ENCODE measurements at regions not wholly inside any gene's neighbourhood (a gene's known extent, or its start where the extent isn't known, plus 50 kb on each side); places are given as distances from the start of the nearest gene placed in this dataset.

DNA sequence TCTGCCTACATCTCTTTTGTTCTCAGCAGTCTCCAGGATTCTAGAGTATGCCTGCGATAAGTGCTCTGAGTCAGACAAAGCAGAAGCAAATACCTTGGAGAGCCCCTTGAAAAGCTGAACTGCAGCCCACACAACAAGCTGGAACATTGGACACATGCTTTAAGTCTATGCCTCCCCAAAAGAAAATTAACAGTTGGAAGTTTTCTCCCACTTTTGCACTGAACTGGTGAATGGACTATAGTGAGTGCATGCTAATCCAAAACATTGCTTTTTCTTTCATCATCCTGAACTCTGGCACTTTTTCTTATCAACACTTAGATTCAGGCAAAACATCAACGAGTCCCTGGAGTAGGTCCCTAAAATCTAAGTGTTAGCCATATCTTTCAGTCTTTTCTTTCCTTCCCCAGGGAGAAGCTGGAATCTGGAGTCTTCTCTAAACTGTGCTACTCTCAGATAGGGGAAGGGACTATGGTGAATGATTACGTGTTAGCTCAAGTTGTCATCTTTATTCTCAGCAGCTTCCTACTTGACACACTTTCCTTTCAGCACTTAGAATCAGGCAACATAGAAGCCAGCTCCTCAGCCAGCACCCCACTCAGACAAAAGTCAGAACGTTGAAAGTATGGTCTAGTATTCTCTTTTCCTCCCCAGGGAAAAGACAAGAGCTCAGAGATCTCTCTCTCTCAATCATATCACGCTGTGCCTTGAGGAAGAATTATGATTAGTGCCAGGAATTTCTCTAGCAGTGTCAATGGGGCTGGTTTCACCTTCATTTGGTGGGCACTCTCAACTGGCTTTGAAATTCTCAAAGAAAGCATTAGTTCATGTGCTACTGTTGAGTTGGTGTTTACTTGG, 811.0 kb upstream of the GJE1 start:
- ATAC-seq = peak in 2 of 4 donors; percentile 9 to 69
- no peak for DNase-seq
- peaks cover 0 to 10% (median 0%) of the 10 kb centered on the region in 12 donors for H3K9me3 ChIP-seq
- WGBS, 4 donors = 34 to 43% (median 38%) methylated on average over 5 of the region's 5 CpGs
- peaks cover 0 to 8% (median 0%) of the 10 kb centered on the region in 12 donors for H3K4me1 ChIP-seq
- no peak overlapping the region for H3K4me3 ChIP-seq
- intact Hi-C loops (cut with DNase I) = no loop called here
- H3K36me3 ChIP-seq = no peaks in the 10 kb centered on the region
- no peaks in the 10 kb centered on the region for H3K27me3 ChIP-seq
- TF ChIP-seq POLR2A (IDR thresholded peaks at IDR 0.05) = no peak
- TF ChIP-seq, protein P1, sequence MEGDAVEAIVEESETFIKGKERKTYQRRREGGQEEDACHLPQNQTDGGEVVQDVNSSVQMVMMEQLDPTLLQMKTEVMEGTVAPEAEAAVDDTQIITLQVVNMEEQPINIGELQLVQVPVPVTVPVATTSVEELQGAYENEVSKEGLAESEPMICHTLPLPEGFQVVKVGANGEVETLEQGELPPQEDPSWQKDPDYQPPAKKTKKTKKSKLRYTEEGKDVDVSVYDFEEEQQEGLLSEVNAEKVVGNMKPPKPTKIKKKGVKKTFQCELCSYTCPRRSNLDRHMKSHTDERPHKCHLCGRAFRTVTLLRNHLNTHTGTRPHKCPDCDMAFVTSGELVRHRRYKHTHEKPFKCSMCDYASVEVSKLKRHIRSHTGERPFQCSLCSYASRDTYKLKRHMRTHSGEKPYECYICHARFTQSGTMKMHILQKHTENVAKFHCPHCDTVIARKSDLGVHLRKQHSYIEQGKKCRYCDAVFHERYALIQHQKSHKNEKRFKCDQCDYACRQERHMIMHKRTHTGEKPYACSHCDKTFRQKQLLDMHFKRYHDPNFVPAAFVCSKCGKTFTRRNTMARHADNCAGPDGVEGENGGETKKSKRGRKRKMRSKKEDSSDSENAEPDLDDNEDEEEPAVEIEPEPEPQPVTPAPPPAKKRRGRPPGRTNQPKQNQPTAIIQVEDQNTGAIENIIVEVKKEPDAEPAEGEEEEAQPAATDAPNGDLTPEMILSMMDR (IDR thresholded peaks at IDR 0.05) = no peak
- no peak overlapping the region for H3K27ac ChIP-seq

GRCh38 chr6:141316236-141316635, 816.5 kb upstream of the GJE1 start:
- no peak overlapping the region for H3K27ac ChIP-seq
- peaks cover 0 to 4% (median 0%) of the 10 kb centered on the region in 12 donors for H3K4me1 ChIP-seq
- ATAC-seq = no peak
- intact Hi-C loops (cut with DNase I) = loop anchor here in 1 of 10 donors (10.0 kb wide), 1 partner anchor 249 kb away; no protein-coding TSS in a partner anchor
- DNase-seq = no peak
- H3K27me3 ChIP-seq = no peaks in the 10 kb centered on the region
- 94 to 98% (median 96%) methylated on average over 5 of the region's 5 CpGs for WGBS, 4 donors
- TF ChIP-seq POLR2A (IDR thresholded peaks at IDR 0.05) = no peak
- TF ChIP-seq, protein P1 (IDR thresholded peaks at IDR 0.05) = no peak
- peaks cover 0 to 10% (median 0%) of the 10 kb centered on the region in 12 donors for H3K9me3 ChIP-seq
- no peak overlapping the region for H3K4me3 ChIP-seq
- H3K36me3 ChIP-seq = no peaks in the 10 kb centered on the region

DNA sequence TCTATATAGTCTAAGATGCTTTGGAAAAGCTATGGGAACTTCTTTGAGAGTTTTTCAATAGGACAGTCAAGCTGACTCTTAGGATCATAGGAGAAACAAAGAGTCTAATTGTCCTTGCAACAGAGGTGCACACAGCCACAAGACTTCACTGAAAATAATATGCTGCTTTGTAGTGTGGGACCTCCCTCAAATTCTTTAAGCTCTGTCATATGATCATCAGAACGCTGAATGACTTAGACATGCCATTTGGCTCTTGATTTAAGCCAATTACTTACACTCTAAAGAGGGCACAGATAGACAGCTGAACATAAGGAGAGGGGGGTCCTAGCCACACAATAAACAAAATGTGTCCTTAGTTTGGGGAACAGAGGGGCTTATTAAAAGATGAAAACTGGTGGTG, 818.7 kb upstream of the GJE1 start:
- DNase-seq (no peak), ATAC-seq (no peak)
- TF ChIP-seq POLR2A (IDR thresholded peaks at IDR 0.05) = no peak
- no peak overlapping the region for H3K27ac ChIP-seq
- intact Hi-C loops (cut with DNase I) = loop anchor here in 2 of 10 donors (5.0 to 10.0 kb wide), 2 partner anchors 248 to 251 kb away; no protein-coding TSS in a partner anchor
- peaks cover 0 to 10% (median 0%) of the 10 kb centered on the region in 12 donors for H3K9me3 ChIP-seq
- H3K27me3 ChIP-seq = no peaks in the 10 kb centered on the region
- H3K4me3 ChIP-seq = no peak overlapping the region
- H3K36me3 ChIP-seq = no peaks in the 10 kb centered on the region
- WGBS, 4 donors = 41 to 84% (median 70%) methylated on average over 1 of the region's 1 CpG
- H3K4me1 ChIP-seq = peaks cover 0 to 4% (median 0%) of the 10 kb centered on the region in 12 donors

- TF ChIP-seq, protein P1 (IDR thresholded peaks at IDR 0.05) = peak in 5 of 12 donors; percentile 10 to 27 (median 19)
- TF ChIP-seq POLR2A (IDR thresholded peaks at IDR 0.05) = no peak
- no peaks in the 10 kb centered on the region for H3K9me3 ChIP-seq
- no peak overlapping the region for H3K27ac ChIP-seq
- intact Hi-C loops (cut with DNase I) = loop anchor here in 3 of 10 donors (2.0 to 5.0 kb wide), 2 partner anchors 50 to 253 kb away; no protein-coding TSS in a partner anchor
- no peak for DNase-seq
- ATAC-seq = peak in 2 of 4 donors; percentile 58 to 62
- H3K36me3 ChIP-seq = no peaks in the 10 kb centered on the region
- peaks cover 0 to 4% (median 0%) of the 10 kb centered on the region in 12 donors for H3K4me1 ChIP-seq
- no peak overlapping the region for H3K4me3 ChIP-seq
- H3K27me3 ChIP-seq = no peaks in the 10 kb centered on the region
Observed at GRCh38 chr6:141309295-141309694, 823.4 kb upstream of the GJE1 start.

Measured in heart left ventricle (tissue), 16 donors.